RWPE1 (cell line): ENCODE measurements at regions not wholly inside any gene's neighbourhood (a gene's known extent, or its start where the extent isn't known, plus 50 kb on each side); places are given as distances from the start of the nearest gene placed in this dataset.

Experiments used
- CTCF ChIA-PET: fragments of 350-600 bp; sonication (Branson Sonifier 250); formaldehyde crosslinking; extraction: SDS; loops from one replicate; lab custom pipeline; 2021; lab: Yijun Ruan, JAX
- POLR2A ChIA-PET: fragments of 400-600 bp; formaldehyde crosslinking; extraction: SDS; loops from one replicate; lab custom pipeline; 2020; ENCODE audit warnings: antibody characterized with exemption; ENCODE audit not compliant: low non-redundant PET; lab: Yijun Ruan, JAX
- DNase-seq: peaks from one replicate; pipeline ENCODE4 v3.0.0; 2012; ENCODE audit warnings: low spot score
- H3K27ac ChIP-seq: fragments of 450-650 bp; 2 replicates; pipeline ENCODE4 v1.5.1; 2017
- CTCF ChIP-seq: fragments of 450-650 bp; conservative IDR thresholded peaks from 2 replicates; pipeline ENCODE4 v1.5.1; 2017; ENCODE audit warnings: low read depth, mild to moderate bottlenecking

- CTCF ChIA-PET, result interaction anchor here (0.7 kb wide), 1 partner anchor 278 kb away, joined by 3 read pairs; no protein-coding TSS in a partner anchor
- no peak for DNase-seq
- H3K27ac ChIP-seq, result no peak overlapping the region
- POLR2A ChIA-PET, result no interaction called here
- TF ChIP-seq CTCF, result no peak
These were observed 92.1 kb upstream of the DOK6 start for GRCh38 chr18:69308619-69309018.

- TF ChIP-seq CTCF, result no peak
- ChIA-PET POLR2A (no interaction called here), CTCF (no interaction called here)
- no peak overlapping the region for H3K27ac ChIP-seq
- no peak for DNase-seq
These were observed 74.6 kb upstream of the DOK6 start for GRCh38 chr18:69326094-69326493.

GRCh38 chr18:69328086-69328485 is 72.6 kb upstream of the DOK6 start:
- TF ChIP-seq CTCF, result no peak
- H3K27ac ChIP-seq, result no peak overlapping the region
- POLR2A ChIA-PET, result no interaction called here
- CTCF ChIA-PET, result interaction anchor here (0.7 kb wide), 1 partner anchor 169 kb away, joined by 4 read pairs; no protein-coding TSS in a partner anchor
- DNase-seq, result no peak

GRCh38 chr18:69330385-69331005 is 70.2 kb upstream of the DOK6 start:
- TF ChIP-seq CTCF, result no peak
- ChIA-PET POLR2A (no interaction called here), CTCF (no interaction called here)
- DNase-seq, result no peak
- no peak overlapping the region for H3K27ac ChIP-seq

- ChIA-PET POLR2A (no interaction called here), CTCF (no interaction called here)
- DNase-seq, result no peak
- no peak for TF ChIP-seq CTCF
- no peak overlapping the region for H3K27ac ChIP-seq
These were observed 50.6 kb upstream of the DOK6 start for GRCh38 chr18:69349912-69350597.
